Breast epithelium (tissue), 3 donors: ENCODE measurements at regions not wholly inside any gene's neighbourhood (a gene's known extent, or its start where the extent isn't known, plus 50 kb on each side); places are given as distances from the start of the nearest gene placed in this dataset.

Experiments
- CTCF ChIP-seq, 3 donors: fragments of 450-650 bp; IDR thresholded peaks; one replicate each; pipeline ENCODE4 v1.5.1; 2016 to 2017; ENCODE audit warnings: antibody characterized with exemption in 3 of 3, mild to moderate bottlenecking in 3 of 3, moderate library complexity in 3 of 3
- POLR2A ChIP-seq: fragments of 450-650 bp; IDR thresholded peaks from one replicate; pipeline ENCODE4 v1.6.1; 2016; ENCODE audit warnings: antibody characterized with exemption, mild to moderate bottlenecking, moderate library complexity

GRCh38 chr12:127830065-127830460 is 436.9 kb upstream of the TMEM132C start:
- no peak for TF ChIP-seq CTCF (IDR thresholded peaks at IDR 0.05)
- no peak for TF ChIP-seq POLR2A
